ENCODE measurements at regions not wholly inside any gene's neighbourhood (a gene's known extent, or its start where the extent isn't known, plus 50 kb on each side); places are given as distances from the start of the nearest gene placed in this dataset.

DNA sequence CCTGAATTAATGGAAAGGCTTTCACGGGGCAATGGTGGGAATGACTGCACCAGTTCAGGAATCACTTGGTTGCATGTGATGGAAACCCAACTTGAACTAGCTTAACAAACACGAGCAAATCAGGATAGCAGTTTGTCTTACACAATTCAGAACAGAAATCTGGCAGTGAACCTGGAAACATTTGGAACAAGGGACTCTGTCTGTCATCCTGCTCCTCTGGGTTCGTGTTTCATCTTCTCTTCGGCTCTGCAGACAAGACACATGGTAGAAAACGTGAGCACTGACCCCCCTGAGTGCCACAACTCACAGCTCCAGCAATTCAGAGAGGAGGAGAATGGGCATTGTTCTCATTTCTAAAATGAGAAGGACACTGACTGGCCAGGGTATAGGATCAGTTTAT lies 218.1 kb upstream of the NREP start:
- TF ChIP-seq CTCF (IDR thresholded peaks at IDR 0.05): no peak
- no peak for TF ChIP-seq POLR2A (IDR thresholded peaks at IDR 0.05)
- no peak for TF ChIP-seq EP300 (IDR thresholded peaks at IDR 0.05)
